Neural crest cell (in vitro differentiated cells): ENCODE measurements at regions not wholly inside any gene's neighbourhood (a gene's known extent, or its start where the extent isn't known, plus 50 kb on each side); places are given as distances from the start of the nearest gene placed in this dataset.

Experiments used
- DNase-seq: peaks from one replicate; pipeline ENCODE4 v3.0.0; 2021; ENCODE audit warnings: low read depth, mixed read lengths, low spot score
- H3K27ac Mint-ChIP-seq: one replicate; pipeline ENCODE4 v1.8.0; 2021; ENCODE audit warnings: mild to moderate bottlenecking, mixed read lengths; ENCODE audit not compliant: unreplicated experiment
- H3K27me3 Mint-ChIP-seq: 2 replicates; pipeline ENCODE4 v1.8.0; 2021; ENCODE audit warnings: low read depth, mild to moderate bottlenecking, mixed read lengths
- H3K36me3 Mint-ChIP-seq: 2 replicates; pipeline ENCODE4 v1.8.0; 2021; ENCODE audit warnings: low read depth, mild to moderate bottlenecking, mixed read lengths
- H3K4me1 Mint-ChIP-seq: 2 replicates; pipeline ENCODE4 v1.8.0; 2021; ENCODE audit warnings: mixed read lengths
- H3K4me3 Mint-ChIP-seq: one replicate; pipeline ENCODE4 v1.8.0; 2021; ENCODE audit warnings: mild to moderate bottlenecking, mixed read lengths
- H3K9me3 Mint-ChIP-seq: 2 replicates; pipeline ENCODE4 v1.8.0; 2021; ENCODE audit warnings: mixed read lengths
- CTCF ChIP-seq: fragments of 200-600 bp; sonication (generic); conservative IDR thresholded peaks from 2 replicates; pipeline ENCODE4 v1.5.0; 2021; ENCODE audit warnings: antibody characterized with exemption, mild to moderate bottlenecking

- no peak for DNase-seq
- no peaks in the 10 kb centered on the region for H3K36me3 Mint-ChIP-seq
- no peaks in the 10 kb centered on the region for H3K27me3 Mint-ChIP-seq
- TF ChIP-seq CTCF, result no peak
- H3K4me1 Mint-ChIP-seq, result no peaks in the 10 kb centered on the region
- H3K4me3 Mint-ChIP-seq, result no peak overlapping the region
- peaks cover 3% of the 10 kb centered on the region for H3K9me3 Mint-ChIP-seq
- no peak overlapping the region for H3K27ac Mint-ChIP-seq
Measured at GRCh38 chr18:76161983-76162382, 333.1 kb downstream of the ZNF516 start.

- no peak for TF ChIP-seq CTCF
- Mint-ChIP-seq H3K27ac (peak overlapping the region; percentile 30), H3K4me1 (peaks cover 8% of the 10 kb centered on the region), H3K4me3 (no peak overlapping the region), H3K27me3 (no peaks in the 10 kb centered on the region), H3K9me3 (peaks cover 8% of the 10 kb centered on the region), H3K36me3 (no peaks in the 10 kb centered on the region)
- DNase-seq, result no peak
Measured at GRCh38 chr18:76153691-76154090, 341.4 kb downstream of the ZNF516 start.

DNA sequence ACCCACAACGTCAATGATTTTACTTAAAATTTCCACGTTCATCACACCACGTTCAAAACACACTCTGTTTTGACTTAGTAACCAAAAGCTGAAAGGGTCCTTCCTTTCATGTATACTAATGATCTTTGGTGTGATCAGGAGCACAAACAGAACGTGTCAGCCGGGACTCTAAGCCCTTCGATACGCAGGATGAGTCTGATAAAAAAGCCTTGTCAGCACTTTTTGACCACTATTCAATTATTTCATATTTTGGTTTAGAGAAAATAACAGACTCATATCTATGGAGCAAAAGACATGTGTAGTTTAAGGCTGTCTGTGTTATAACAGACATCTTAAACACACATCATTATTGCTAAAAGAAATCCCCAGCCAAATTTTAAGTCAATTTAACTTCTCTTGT is 345.3 kb downstream of the ZNF516 start:
- Mint-ChIP-seq H3K27me3 (no peaks in the 10 kb centered on the region), H3K9me3 (peaks cover 4% of the 10 kb centered on the region), H3K36me3 (no peaks in the 10 kb centered on the region), H3K27ac (no peak overlapping the region), H3K4me3 (no peak overlapping the region), H3K4me1 (peaks cover 14% of the 10 kb centered on the region)
- TF ChIP-seq CTCF, result no peak
- no peak for DNase-seq

DNA sequence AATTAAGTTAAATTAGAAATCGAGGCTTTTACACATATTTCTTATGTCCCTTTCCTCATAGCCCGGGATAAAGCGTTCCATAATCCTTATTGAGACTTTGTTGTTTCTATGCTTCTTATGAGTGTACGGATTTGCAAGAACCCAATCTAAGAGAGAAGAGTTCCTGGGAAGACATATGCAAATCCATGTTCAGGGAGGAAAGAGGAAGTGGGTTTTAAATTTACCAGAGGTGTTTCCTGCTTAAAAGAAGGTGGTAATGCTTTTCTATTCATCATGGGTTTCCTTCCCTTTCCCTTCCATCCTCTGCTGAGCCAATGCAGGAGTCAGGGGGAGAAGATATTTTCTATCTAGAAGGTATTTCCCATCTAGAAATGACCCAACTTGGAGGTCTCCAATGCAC is 345.8 kb downstream of the ZNF516 start:
- Mint-ChIP-seq H3K9me3 (peaks cover 4% of the 10 kb centered on the region), H3K27me3 (no peaks in the 10 kb centered on the region), H3K27ac (no peak overlapping the region), H3K4me1 (peaks cover 11% of the 10 kb centered on the region), H3K36me3 (no peaks in the 10 kb centered on the region), H3K4me3 (no peak overlapping the region)
- no peak for DNase-seq
- no peak for TF ChIP-seq CTCF

DNA sequence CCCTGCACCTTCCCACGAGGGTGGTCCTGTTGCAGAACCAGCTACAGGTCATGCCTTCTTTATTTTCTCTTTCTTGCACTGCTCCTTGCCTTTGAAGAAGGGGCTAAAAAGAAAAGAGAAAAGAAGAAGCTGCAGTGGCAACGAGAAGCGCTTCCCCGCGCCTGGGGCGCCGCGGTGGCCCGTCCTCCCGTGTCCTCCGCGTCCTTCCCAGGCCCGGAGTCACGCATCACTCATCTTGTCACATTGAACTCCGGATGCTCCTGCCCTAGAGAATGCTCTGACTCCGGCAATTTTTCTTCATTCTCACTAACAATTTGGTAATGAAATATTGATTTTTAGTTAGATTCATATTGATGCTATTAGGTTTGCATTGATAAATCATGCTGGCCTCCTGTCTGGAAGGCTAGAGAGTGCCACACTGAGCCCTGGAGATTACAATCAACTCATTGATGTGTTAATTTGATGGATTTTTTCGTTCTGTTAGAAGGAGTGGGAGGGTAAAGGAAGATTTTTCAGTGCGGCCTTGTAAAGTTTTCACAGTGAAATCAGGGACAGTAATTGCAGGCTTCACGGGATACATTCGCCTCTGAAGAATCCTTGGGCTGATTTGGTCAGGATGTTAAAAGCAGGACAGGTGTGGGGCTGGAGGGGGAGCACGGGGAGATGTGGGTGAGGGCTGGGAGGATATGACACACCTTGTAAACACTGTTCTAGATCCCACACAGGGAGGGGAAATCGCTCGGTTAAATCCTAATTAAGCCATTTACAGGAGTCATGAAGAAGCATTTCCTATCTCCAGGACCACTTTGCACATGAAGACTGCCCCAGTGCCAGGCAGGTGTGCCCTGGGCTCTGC is 349.3 kb downstream of the ZNF516 start:
- Mint-ChIP-seq H3K4me3 (no peak overlapping the region), H3K9me3 (no peaks in the 10 kb centered on the region), H3K4me1 (peaks cover 6% of the 10 kb centered on the region), H3K36me3 (no peaks in the 10 kb centered on the region), H3K27ac (no peak overlapping the region), H3K27me3 (no peaks in the 10 kb centered on the region)
- DNase-seq, result no peak
- no peak for TF ChIP-seq CTCF
